PFSK-1 (cell line): ENCODE measurements at regions not wholly inside any gene's neighbourhood (a gene's known extent, or its start where the extent isn't known, plus 50 kb on each side); places are given as distances from the start of the nearest gene placed in this dataset.

Experiments used
- FOXP2 ChIP-seq: optimal IDR thresholded peaks from 2 replicates; pipeline ENCODE3; 2011; ENCODE audit warnings: borderline replicate concordance, control low read depth, inconsistent platforms; ENCODE audit not compliant: insufficient read depth; ENCODE audit errors: extremely low read length, extremely low read depth
- POLR2AphosphoS5 ChIP-seq: IDR thresholded peaks from 2 replicates; pipeline ENCODE4 v1.6.1; 2012; ENCODE audit warnings: low read depth, mild to moderate bottlenecking, control low read depth, low read length, moderate library complexity
- SIN3A ChIP-seq: IDR thresholded peaks from 2 replicates; pipeline ENCODE4 v1.6.1; 2012; ENCODE audit warnings: mild to moderate bottlenecking, low read length, moderate library complexity, borderline replicate concordance; ENCODE audit not compliant: insufficient read depth
- TAF1 ChIP-seq: IDR thresholded peaks from 2 replicates; pipeline ENCODE4 v1.6.1; 2012; ENCODE audit warnings: low read length, control low read depth, borderline replicate concordance; ENCODE audit not compliant: insufficient read depth
- TF ChIP-seq, protein P1 (sequence below), 2 experiments: IDR thresholded peaks; 2 replicates each; pipeline versions ENCODE4 v1.6.1 to v1.8.0; 2011 to 2012; ENCODE audit warnings: low read depth in 2 of 2, low read length in 2 of 2, control low read depth in 1 of 2, inconsistent platforms in 1 of 2, mild to moderate bottlenecking in 1 of 2, moderate library complexity in 1 of 2; ENCODE audit not compliant: insufficient read depth in 1 of 2

DNA sequence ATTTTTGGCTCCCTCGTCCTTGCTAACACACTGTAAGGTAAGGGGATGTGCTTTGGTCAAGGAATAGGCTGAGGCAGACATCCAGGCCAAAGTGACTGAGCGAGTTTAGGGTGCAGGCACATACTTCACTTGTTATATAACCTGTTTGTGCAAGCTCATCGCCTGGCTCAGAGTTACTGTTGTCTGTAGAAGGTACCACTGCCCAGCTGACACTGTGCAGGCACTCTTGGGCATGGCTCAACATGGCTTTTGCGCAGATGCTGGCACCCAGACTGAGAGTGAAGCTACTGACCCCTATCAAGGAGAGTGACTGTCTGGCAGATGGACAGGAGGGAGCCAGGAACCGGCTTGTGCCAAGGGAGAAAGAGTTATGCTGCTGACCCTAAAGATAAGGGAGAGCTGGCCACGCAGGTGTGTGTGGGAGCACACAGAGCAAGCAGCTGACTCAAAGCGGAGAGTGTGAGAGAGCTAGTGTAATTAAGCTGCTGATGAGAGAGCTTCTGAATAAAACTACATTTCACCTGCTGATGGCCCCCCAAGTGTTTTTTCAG, 307.3 kb upstream of the USP24 start:
- TF ChIP-seq TAF1 (no peak), SIN3A (no peak), FOXP2 (no peak), POLR2AphosphoS5 (no peak)
- TF ChIP-seq, protein P1, sequence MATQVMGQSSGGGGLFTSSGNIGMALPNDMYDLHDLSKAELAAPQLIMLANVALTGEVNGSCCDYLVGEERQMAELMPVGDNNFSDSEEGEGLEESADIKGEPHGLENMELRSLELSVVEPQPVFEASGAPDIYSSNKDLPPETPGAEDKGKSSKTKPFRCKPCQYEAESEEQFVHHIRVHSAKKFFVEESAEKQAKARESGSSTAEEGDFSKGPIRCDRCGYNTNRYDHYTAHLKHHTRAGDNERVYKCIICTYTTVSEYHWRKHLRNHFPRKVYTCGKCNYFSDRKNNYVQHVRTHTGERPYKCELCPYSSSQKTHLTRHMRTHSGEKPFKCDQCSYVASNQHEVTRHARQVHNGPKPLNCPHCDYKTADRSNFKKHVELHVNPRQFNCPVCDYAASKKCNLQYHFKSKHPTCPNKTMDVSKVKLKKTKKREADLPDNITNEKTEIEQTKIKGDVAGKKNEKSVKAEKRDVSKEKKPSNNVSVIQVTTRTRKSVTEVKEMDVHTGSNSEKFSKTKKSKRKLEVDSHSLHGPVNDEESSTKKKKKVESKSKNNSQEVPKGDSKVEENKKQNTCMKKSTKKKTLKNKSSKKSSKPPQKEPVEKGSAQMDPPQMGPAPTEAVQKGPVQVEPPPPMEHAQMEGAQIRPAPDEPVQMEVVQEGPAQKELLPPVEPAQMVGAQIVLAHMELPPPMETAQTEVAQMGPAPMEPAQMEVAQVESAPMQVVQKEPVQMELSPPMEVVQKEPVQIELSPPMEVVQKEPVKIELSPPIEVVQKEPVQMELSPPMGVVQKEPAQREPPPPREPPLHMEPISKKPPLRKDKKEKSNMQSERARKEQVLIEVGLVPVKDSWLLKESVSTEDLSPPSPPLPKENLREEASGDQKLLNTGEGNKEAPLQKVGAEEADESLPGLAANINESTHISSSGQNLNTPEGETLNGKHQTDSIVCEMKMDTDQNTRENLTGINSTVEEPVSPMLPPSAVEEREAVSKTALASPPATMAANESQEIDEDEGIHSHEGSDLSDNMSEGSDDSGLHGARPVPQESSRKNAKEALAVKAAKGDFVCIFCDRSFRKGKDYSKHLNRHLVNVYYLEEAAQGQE (IDR thresholded peaks at IDR 0.05; ENCODE audit: insufficient read depth in 1 of 2, low read depth in 2 of 2, low read length in 2 of 2): no peak

DNA sequence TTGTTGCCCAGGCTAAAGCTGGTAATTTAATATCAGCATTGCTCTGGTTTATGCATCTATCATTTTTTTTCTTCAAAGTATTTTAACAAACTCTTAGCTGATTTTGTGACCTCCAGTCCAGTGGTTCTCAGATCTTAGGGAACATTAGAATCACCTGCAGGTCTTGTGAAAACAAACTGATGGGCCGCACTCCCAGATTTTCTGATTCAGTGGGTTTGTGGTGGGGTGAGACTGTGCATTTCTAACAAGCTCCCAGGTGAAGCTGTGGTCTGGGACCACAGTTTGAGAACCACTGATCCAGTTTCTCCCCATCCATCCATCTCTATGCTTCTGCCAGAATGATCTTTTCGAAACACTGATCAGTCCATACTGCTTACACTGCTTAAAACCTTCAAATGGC, 305.7 kb upstream of the USP24 start:
- TF ChIP-seq, protein P1 (IDR thresholded peaks at IDR 0.05; ENCODE audit: insufficient read depth in 1 of 2, low read depth in 2 of 2, low read length in 2 of 2): no peak
- no peak for TF ChIP-seq SIN3A
- no peak for TF ChIP-seq FOXP2
- no peak for TF ChIP-seq POLR2AphosphoS5
- TF ChIP-seq TAF1: no peak

DNA sequence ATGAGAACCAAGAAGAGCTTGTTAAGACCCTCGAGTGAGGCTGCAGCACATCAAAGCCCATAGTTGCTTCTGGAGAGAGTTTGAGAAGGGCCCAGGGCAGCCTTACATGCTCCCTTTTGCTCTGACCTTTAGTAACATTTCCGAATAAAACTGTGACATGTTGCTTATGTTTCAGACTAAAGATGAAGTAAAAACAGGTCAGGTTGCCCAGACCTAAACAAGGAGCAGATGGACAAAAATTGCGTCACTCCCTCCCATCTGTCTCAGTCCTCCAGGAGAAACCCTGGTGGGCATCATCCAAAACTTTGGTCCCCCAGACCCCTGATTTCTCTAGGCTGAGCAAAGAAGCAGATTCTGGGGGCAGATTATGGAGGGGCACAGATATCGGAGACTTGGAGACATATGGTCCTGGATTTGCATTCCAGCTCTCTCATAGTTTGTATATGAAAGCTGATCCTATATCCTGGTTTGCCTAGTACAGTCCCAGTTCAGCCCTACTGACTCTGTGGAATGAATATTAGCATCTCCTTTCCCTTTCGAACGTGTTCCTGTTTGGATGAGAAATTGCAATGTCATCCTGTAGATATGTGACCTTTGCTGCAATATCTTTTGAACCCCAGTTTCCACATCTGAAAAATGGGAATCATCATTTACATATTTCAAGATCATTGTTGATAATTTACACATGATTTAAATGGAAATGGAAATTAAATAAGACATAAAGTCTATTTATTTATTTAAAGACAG, 304.9 kb upstream of the USP24 start:
- no peak for TF ChIP-seq TAF1
- no peak for TF ChIP-seq SIN3A
- no peak for TF ChIP-seq FOXP2
- TF ChIP-seq, protein P1 (IDR thresholded peaks at IDR 0.05; ENCODE audit: insufficient read depth in 1 of 2, low read depth in 2 of 2, low read length in 2 of 2): no peak
- TF ChIP-seq POLR2AphosphoS5: no peak

DNA sequence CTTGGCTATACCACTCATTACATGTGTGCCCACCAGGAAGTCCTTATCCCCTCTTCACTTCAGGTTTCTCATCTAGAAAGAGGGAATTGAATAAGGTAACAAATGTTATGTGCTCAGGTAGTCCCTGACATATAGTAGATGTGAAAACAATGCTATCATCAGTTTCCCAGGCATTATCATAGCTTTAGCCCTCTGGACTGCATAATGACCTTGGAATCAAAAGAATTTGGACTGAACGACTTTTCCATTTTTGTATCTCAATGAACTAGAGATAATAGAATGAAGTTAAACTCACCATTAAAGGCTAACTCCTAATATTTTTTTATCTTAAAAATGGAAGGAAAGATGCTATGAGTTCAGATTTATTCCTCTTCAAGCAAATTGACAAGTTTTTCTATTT, 304.1 kb upstream of the USP24 start:
- TF ChIP-seq, protein P1 (IDR thresholded peaks at IDR 0.05; ENCODE audit: insufficient read depth in 1 of 2, low read depth in 2 of 2, low read length in 2 of 2): no peak
- TF ChIP-seq TAF1 (no peak), FOXP2 (no peak), POLR2AphosphoS5 (no peak), SIN3A (no peak)
